ENCODE measurements at regions not wholly inside any gene's neighbourhood (a gene's known extent, or its start where the extent isn't known, plus 50 kb on each side); places are given as distances from the start of the nearest gene placed in this dataset.
"Not testable (repeated sequence)": the region's sequence is repeated elsewhere in the genome, so short reads cannot be mapped to it uniquely, and the experiment has no call there.

- no peak for DNase-seq (ENCODE audit: low spot score)
Measured at GRCh38 chrX:953879-954482, 258.5 kb downstream of the CRLF2 start.

GRCh38 chrX:952816-953215 lies 259.6 kb downstream of the CRLF2 start:
- no peak for DNase-seq (ENCODE audit: low spot score)

GRCh38 chrX:947262-947661 lies 265.2 kb downstream of the CRLF2 start:
- DNase-seq (ENCODE audit: low spot score) = not testable (repeated sequence)

GRCh38 chrX:943035-943434 lies 269.4 kb downstream of the CRLF2 start:
- no peak for DNase-seq (ENCODE audit: low spot score)

- no peak for DNase-seq (ENCODE audit: low spot score)
Measured at GRCh38 chrX:940691-941090, 271.8 kb downstream of the CRLF2 start.

DNA sequence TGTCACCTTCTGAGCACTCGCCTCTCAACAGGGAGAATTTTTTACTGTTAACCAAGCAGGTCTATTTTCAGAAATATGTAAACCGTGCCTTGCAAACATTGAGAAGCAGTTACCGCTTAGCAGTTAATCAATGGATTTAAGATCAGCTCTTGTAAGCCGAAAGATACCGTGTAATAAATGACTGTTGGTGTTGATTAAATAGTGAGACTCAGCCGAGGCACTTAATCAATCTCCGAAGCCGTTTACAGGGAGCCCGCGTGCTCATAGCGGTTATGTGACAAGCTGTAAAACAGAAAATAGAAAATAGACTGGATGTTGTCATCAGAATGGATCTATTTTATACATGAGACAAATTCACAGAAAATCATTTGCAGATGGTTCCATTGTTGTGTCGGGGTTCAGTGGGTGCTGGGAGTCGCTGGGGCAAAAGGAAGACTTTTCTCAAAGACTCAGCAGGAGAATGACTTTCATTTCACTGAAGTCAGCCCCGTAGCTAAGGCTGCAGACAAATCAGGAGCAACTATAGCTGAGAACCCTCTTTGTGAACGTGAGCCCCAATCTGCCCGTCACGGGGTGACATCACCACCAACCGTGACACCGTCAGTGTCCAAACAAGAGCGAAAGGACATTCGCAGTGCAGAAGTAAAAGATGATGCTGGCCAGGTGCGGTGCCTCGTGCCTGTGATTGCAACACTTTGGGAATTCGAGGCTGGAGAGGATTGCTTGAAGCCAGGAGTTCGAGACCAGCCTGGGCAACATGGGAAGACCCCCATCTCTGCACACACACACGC lies 275.3 kb downstream of the CRLF2 start:
- no peak for DNase-seq (ENCODE audit: low spot score)

DNA sequence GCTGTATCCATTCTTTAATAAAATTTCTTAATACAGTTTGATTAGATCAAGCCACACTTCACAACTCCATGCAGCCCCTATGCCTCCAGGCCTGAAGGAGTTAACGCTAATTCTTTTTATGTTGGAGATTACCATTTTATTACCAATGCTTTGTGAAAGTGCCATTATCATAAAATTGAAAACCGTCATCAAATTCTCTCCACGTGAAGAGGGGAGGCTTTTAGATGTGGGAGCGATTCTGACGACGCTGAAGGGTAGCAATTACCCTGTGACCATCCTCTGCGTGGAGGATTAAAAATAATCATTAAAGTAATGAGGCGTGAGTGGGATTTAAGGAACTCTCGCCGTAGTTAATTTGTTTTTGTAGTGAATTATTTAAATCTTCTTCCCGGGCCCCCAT lies 278.8 kb downstream of the CRLF2 start:
- no peak for DNase-seq (ENCODE audit: low spot score)

DNA sequence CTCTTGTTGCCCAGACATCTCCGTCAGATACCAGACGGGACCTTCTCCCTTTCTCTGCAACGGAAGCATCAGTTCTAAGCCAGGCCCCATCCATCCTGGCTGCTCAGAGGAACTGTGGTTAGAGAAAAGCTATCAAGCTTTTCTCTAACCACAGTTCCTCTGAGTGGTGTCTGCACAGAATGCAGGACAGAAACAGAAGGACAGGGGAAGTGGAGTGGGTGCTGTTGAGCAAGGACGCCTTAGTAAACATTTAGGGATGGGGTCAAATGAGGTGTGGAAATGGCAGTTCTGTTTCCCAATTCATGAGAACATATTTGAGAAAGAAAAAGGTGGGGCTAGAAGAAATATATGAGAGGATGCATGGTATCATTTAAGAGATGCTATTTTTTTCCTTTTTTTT lies 283.8 kb downstream of the CRLF2 start:
- DNase-seq (ENCODE audit: low spot score) = no peak

GRCh38 chrX:926991-927390 lies 285.5 kb downstream of the CRLF2 start:
- no peak for DNase-seq (ENCODE audit: low spot score)

DNA sequence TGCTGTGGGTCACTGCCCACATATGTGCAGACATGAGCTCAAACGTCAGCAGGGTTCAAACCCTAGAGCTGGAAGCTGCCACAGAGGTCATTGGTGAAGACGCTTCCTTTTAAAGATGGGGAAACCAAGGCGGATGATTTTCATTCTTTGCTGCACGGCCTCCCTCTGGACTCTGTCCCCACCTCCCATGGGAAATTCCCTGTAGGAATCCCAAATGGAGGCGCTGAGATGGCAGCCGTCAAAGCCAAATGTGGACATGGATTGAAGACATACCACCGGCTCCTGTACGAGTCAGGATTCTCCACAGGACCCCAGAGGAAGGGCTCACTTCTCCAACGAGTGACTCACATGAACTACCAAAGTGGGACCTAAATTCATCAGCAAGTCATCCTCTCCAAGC lies 286.4 kb downstream of the CRLF2 start:
- DNase-seq (ENCODE audit: low spot score) = no peak

DNA sequence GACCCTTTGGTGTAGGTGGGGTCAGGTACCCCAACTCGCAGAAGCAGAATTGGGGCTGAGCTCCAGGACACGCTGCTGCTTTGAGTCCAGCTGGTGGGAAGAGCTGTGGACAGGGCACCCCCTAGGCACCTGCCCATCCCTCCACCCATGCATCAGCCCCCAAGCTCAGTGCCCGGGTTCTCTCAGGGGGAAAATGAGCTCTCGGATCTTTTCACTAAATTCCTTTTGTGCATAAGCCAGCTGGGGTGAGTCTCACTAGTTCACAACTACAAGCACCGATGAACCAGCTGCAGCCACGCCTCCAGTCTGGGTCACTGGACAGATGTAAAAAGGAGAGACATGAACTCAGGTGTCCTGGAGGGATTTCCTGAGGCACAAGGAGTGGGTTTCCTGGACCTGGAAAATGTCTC lies 286.8 kb downstream of the CRLF2 start:
- no peak for DNase-seq (ENCODE audit: low spot score)

- DNase-seq (ENCODE audit: low spot score) = no peak
Measured at GRCh38 chrX:925094-925493, 287.4 kb downstream of the CRLF2 start.

- DNase-seq (ENCODE audit: low spot score) = no peak
Measured at GRCh38 chrX:924017-924416, 288.4 kb downstream of the CRLF2 start.

- DNase-seq (ENCODE audit: low spot score) = no peak
Measured at GRCh38 chrX:920234-920799, 289.7 kb downstream of the SHOX start.

GRCh38 chrX:916230-916599 lies 285.6 kb downstream of the SHOX start:
- DNase-seq (ENCODE audit: low spot score) = peak; percentile 41

- DNase-seq (ENCODE audit: low spot score) = no peak
Measured at GRCh38 chrX:915427-916229, 285.0 kb downstream of the SHOX start.

GRCh38 chrX:914206-914605 lies 283.6 kb downstream of the SHOX start:
- no peak for DNase-seq (ENCODE audit: low spot score)

DNA sequence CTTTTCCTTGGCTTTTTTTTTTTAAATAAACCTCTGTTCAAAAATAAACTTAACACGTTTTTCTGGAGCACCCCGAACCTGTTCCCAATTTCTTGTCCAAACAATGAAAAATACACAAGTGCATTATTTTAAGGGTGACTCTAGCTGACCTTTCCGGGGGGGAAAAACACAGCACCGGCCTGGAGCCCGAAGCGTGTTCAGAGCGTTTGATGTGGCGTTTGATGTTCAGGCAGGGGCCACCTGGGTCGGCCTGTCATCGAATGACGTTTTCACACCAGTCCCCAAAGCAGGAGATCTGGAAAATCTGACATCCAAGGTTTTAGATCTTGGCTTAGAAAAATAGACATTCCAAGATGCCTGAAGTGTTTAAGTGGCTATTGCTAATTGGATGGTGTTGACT lies 282.1 kb downstream of the SHOX start:
- DNase-seq (ENCODE audit: low spot score) = no peak

- not testable (repeated sequence) for DNase-seq (ENCODE audit: low spot score)
Measured at GRCh38 chrX:909068-909467, 278.5 kb downstream of the SHOX start.

DNA sequence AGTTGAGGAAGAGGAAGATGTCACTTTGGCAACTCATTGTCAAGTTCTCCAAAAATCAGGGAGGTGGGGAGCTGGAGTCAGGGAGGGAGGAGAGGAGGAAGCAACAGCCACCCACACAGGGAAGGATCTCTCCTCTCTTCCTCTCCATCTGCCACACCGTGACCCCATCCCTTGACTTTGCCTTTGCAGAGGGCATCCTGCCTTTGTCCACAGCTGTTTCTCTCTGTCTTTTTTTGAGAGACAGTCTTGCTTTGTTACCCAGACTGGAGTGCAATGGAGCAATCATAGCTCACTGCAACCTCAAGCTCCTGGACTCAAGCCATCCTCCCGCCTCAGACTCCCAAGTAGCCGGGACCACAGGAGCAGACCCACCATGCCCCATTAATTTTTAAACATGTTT lies 276.0 kb downstream of the SHOX start:
- DNase-seq (ENCODE audit: low spot score) = no peak

- DNase-seq (ENCODE audit: low spot score) = no peak
Measured at GRCh38 chrX:905848-906566, 275.4 kb downstream of the SHOX start.

DNA sequence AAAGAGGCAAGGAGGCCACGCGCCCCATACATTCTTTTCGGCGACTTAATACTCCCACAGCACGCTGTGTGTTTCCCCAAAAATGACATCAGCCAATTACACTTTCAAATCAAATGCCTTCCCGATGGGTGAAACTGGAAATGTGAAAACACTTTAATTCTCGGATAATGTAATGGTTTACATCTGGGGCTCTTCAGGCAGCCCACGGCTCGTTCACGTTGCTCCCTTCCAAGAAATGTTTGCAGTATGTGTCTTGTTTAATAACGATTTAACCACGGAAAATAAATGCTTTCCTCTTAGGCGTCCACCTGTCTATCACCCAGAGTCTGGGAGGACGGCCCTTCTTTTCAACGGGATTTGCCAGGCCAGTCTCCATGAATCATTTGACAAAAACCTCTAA lies 272.5 kb downstream of the SHOX start:
- DNase-seq (ENCODE audit: low spot score) = no peak

Data from RKO (cell line).